H9 (cell line): ENCODE measurements at regions not wholly inside any gene's neighbourhood (a gene's known extent, or its start where the extent isn't known, plus 50 kb on each side); places are given as distances from the start of the nearest gene placed in this dataset.

ENCODE experiments used
- DNase-seq: peaks from one replicate; pipeline ENCODE4 v3.0.0-alpha.2; 2017
- H2AFZ ChIP-seq: one replicate; pipeline ENCODE4 v1.6.1; 2013; ENCODE audit warnings: mild to moderate bottlenecking, low read length, control low read depth, moderate library complexity
- H2AK5ac ChIP-seq: 2 replicates; pipeline ENCODE4 v1.6.1; 2013; ENCODE audit warnings: low read length, control low read depth, mixed read lengths; ENCODE audit not compliant: insufficient read length
- H2BK120ac ChIP-seq: one replicate; pipeline ENCODE4 v1.6.1; 2013; ENCODE audit warnings: low read depth, mild to moderate bottlenecking, low read length, control low read depth, inconsistent platforms; ENCODE audit not compliant: poor library complexity, severe bottlenecking
- H2BK12ac ChIP-seq: 2 replicates; pipeline ENCODE4 v1.6.1; 2013; ENCODE audit warnings: low read length, control low read depth, mixed read lengths, low read depth; ENCODE audit not compliant: insufficient read length
- H2BK15ac ChIP-seq: 2 replicates; pipeline ENCODE4 v1.6.1; 2013; ENCODE audit warnings: low read depth, low read length, control low read depth
- H2BK20ac ChIP-seq: one replicate; pipeline ENCODE4 v1.6.1; 2013; ENCODE audit warnings: low read depth, mild to moderate bottlenecking, low read length, control low read depth, inconsistent platforms; ENCODE audit not compliant: poor library complexity, severe bottlenecking
- H2BK5ac ChIP-seq: 2 replicates; pipeline ENCODE4 v1.6.1; 2013; ENCODE audit warnings: low read length, control low read depth, mixed read lengths; ENCODE audit not compliant: insufficient read length
- H3K14ac ChIP-seq: 2 replicates; pipeline ENCODE4 v1.6.1; 2013; ENCODE audit warnings: low read length, control low read depth; ENCODE audit not compliant: insufficient read depth
- H3K18ac ChIP-seq: 2 replicates; pipeline ENCODE4 v1.6.1; 2013; ENCODE audit warnings: low read depth, mild to moderate bottlenecking, mixed read lengths, low read length, control low read depth; ENCODE audit not compliant: insufficient read length
- H3K23ac ChIP-seq: 2 replicates; pipeline ENCODE4 v1.6.1; 2013; ENCODE audit warnings: low read length, control low read depth, mixed read lengths, low read depth; ENCODE audit not compliant: insufficient read length
- H3K23me2 ChIP-seq: 2 replicates; pipeline ENCODE4 v1.6.1; 2013; ENCODE audit warnings: low read depth, mild to moderate bottlenecking, mixed read lengths, low read length, control low read depth; ENCODE audit not compliant: insufficient read length, poor library complexity, severe bottlenecking
- H3K27ac ChIP-seq: 2 replicates; pipeline ENCODE4 v1.5.1; 2013; ENCODE audit warnings: low read length, control low read depth, mixed read lengths, low read depth; ENCODE audit not compliant: insufficient read length
- H3K27me3 ChIP-seq: 2 replicates; pipeline ENCODE4 v1.6.1; 2013; ENCODE audit warnings: low read length, control low read depth, inconsistent platforms; ENCODE audit not compliant: insufficient read depth
- H3K4ac ChIP-seq: 2 replicates; pipeline ENCODE4 v1.6.1; 2013; ENCODE audit warnings: low read depth, mild to moderate bottlenecking, control low read depth, inconsistent platforms, low read length, moderate library complexity
- H3K4me1 ChIP-seq: 2 replicates; pipeline ENCODE4 v1.6.1; 2013; ENCODE audit warnings: low read length, control low read depth, inconsistent platforms; ENCODE audit not compliant: insufficient read depth
- H3K4me2 ChIP-seq: 2 replicates; pipeline ENCODE4 v1.6.1; 2013; ENCODE audit warnings: low read length, control low read depth, mixed read lengths; ENCODE audit not compliant: insufficient read length, insufficient read depth
- H3K56ac ChIP-seq: 2 replicates; pipeline ENCODE4 v1.6.1; 2013; ENCODE audit warnings: low read depth, mild to moderate bottlenecking, mixed read lengths, low read length, control low read depth; ENCODE audit not compliant: insufficient read length
- H3K79me1 ChIP-seq: 2 replicates; pipeline ENCODE4 v1.6.1; 2013; ENCODE audit warnings: low read depth, mild to moderate bottlenecking, moderate library complexity, low read length, control low read depth, inconsistent platforms; ENCODE audit not compliant: insufficient read depth, poor library complexity, severe bottlenecking
- H3K79me2 ChIP-seq: 2 replicates; pipeline ENCODE4 v1.6.1; 2013; ENCODE audit warnings: low read length, control low read depth, inconsistent platforms; ENCODE audit not compliant: insufficient read depth
- H3K9ac ChIP-seq: 2 replicates; pipeline ENCODE4 v1.6.1; 2013; ENCODE audit warnings: low read length, control low read depth, mixed read lengths; ENCODE audit not compliant: insufficient read length; ENCODE audit errors: extremely low read depth
- H3K9me3 ChIP-seq: one replicate; pipeline ENCODE4 v1.6.1; 2013; ENCODE audit warnings: low read depth, low read length, inconsistent platforms; ENCODE audit not compliant: control insufficient read depth
- H3T11ph ChIP-seq: one replicate; pipeline ENCODE4 v1.6.1; 2013; ENCODE audit warnings: mild to moderate bottlenecking, low read length, control low read depth, inconsistent platforms
- H4K20me1 ChIP-seq: one replicate; pipeline ENCODE4 v1.6.1; 2013; ENCODE audit not compliant: control insufficient read depth, insufficient read length, insufficient read depth
- H4K5ac ChIP-seq: 2 replicates; pipeline ENCODE4 v1.6.1; 2013; ENCODE audit warnings: low read depth, mild to moderate bottlenecking, mixed read lengths, low read length, control low read depth; ENCODE audit not compliant: insufficient read length
- H4K8ac ChIP-seq: replicated peaks from 2 replicates; pipeline ENCODE4 v1.6.1; 2013; ENCODE audit warnings: low read length, control low read depth, mixed read lengths, low read depth; ENCODE audit not compliant: insufficient read length
- H4K91ac ChIP-seq: 2 replicates; pipeline ENCODE4 v1.6.1; 2013; ENCODE audit warnings: low read depth, mild to moderate bottlenecking, moderate library complexity, mixed read lengths, low read length, control low read depth; ENCODE audit not compliant: insufficient read length
- H3K27ac Mint-ChIP-seq, 3 experiments: 2 replicates in 2 of 3; 3 replicates in 1 of 3; pipeline ENCODE4 v1.8.0; 2020 to 2021; ENCODE audit warnings: mixed read lengths in 3 of 3, mild to moderate bottlenecking in 1 of 3, moderate library complexity in 1 of 3
- H3K27me3 Mint-ChIP-seq: 2 replicates; pipeline ENCODE4 v1.8.0; 2021; ENCODE audit warnings: low read depth, mild to moderate bottlenecking, moderate library complexity, mixed read lengths
- H3K36me3 Mint-ChIP-seq, 3 experiments: 2 replicates in 2 of 3; 3 replicates in 1 of 3; pipeline ENCODE4 v1.8.0; 2020 to 2021; ENCODE audit warnings: low read depth in 3 of 3, mixed read lengths in 3 of 3; ENCODE audit not compliant: insufficient read depth in 1 of 3
- H3K4me1 Mint-ChIP-seq, 2 experiments: 2 replicates each; pipeline ENCODE4 v1.8.0; 2020; ENCODE audit warnings: mixed read lengths in 2 of 2
- H3K4me3 Mint-ChIP-seq, 2 experiments: 2 replicates in 1 of 2; 3 replicates in 1 of 2; pipeline ENCODE4 v1.8.0; 2020 to 2021; ENCODE audit warnings: mild to moderate bottlenecking in 2 of 2, mixed read lengths in 2 of 2, moderate library complexity in 1 of 2
- H3K9me3 Mint-ChIP-seq, 2 experiments: 2 replicates in 1 of 2; 3 replicates in 1 of 2; pipeline ENCODE4 v1.8.0; 2020; ENCODE audit warnings: mild to moderate bottlenecking in 2 of 2, mixed read lengths in 2 of 2, moderate library complexity in 1 of 2
- CTCF ChIP-seq: fragments of 200-600 bp; sonication (generic); conservative IDR thresholded peaks from 3 replicates; pipeline ENCODE4 v1.8.0; 2021; ENCODE audit warnings: antibody characterized with exemption, mild to moderate bottlenecking
- WGBS: extraction: QIAGEN DNeasy Blood & Tissue Kit; methylation state at CpG from one replicate; pipeline ENCODE4 v1.1.7; 2013; ENCODE audit warnings: missing lambda C conversion rate, low lambda C conversion rate, mixed read lengths; ENCODE audit not compliant: insufficient read length; ENCODE audit errors: extremely low coverage; 5-methylcytosine and 5-hydroxymethylcytosine counted together

DNA sequence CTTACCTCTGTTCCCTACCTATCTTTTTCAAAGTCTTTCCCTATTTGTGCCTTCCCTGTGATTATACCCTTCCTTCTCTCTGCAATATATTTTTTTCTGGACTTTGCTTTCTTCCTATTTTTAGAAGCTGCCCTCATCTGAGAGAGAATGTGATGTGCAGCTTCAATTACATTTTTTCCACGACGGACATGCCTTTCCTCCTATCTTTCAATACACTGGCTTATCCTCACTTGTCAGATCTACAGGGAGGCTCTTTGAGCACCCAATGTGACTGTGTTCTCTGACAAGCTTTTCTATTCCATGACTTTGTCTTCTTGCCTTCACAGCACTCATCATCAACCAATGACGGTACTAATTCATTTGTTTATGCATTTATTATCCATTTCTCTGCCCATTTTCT lies 227.9 kb upstream of the CLINT1 start:
- H3K23me2 ChIP-seq = no peaks in the 10 kb centered on the region
- no peak overlapping the region for H4K8ac ChIP-seq
- no CpG with 5 or more reads among the region's 3 CpGs for WGBS
- no peak overlapping the region for H3K4me2 ChIP-seq
- H3K18ac ChIP-seq = no peak overlapping the region
- Mint-ChIP-seq H3K27me3 (0 out of 2 replicates have a peak, but pooled peaks cover 3% of the 10 kb centered on the region), H3K27ac (peak overlapping the region in 1 of 3 experiments; percentile 26; a peak in 1 of 7 replicates), H3K4me1 (no peaks in the 10 kb centered on the region), H3K36me3 (no peaks in the 10 kb centered on the region), H3K9me3 (no peaks in the 10 kb centered on the region; a peak in 1 of 5 replicates), H3K4me3 (no peak overlapping the region)
- no peak for TF ChIP-seq CTCF
- H2BK12ac ChIP-seq = no peak overlapping the region
- H3K27ac ChIP-seq = no peak overlapping the region
- H2AK5ac ChIP-seq = no peak overlapping the region
- no peaks in the 10 kb centered on the region for H3K79me2 ChIP-seq
- H4K20me1 ChIP-seq = no peaks in the 10 kb centered on the region
- no peak overlapping the region for H2AFZ ChIP-seq
- no peaks in the 10 kb centered on the region for H3K79me1 ChIP-seq
- H3T11ph ChIP-seq = no peak overlapping the region
- H4K5ac ChIP-seq = no peak overlapping the region
- no peak overlapping the region for H3K23ac ChIP-seq
- no peak overlapping the region for H3K4ac ChIP-seq
- no peak for DNase-seq
- H4K91ac ChIP-seq = no peak overlapping the region
- H3K9me3 ChIP-seq = no peaks in the 10 kb centered on the region
- H3K9ac ChIP-seq = no peak overlapping the region
- no peak overlapping the region for H2BK20ac ChIP-seq
- no peak overlapping the region for H3K14ac ChIP-seq
- no peak overlapping the region for H2BK5ac ChIP-seq
- H2BK15ac ChIP-seq = no peak overlapping the region
- H3K56ac ChIP-seq = no peak overlapping the region
- H2BK120ac ChIP-seq = no peak overlapping the region
- no peaks in the 10 kb centered on the region for H3K27me3 ChIP-seq
- H3K4me1 ChIP-seq = no peaks in the 10 kb centered on the region
